HG03342 (cell line): ENCODE measurements at regions not wholly inside any gene's neighbourhood (a gene's known extent, or its start where the extent isn't known, plus 50 kb on each side); places are given as distances from the start of the nearest gene placed in this dataset.
A peak's percentile ranks its signal among the peaks of the same experiment; 100 is the strongest.

Source experiments
- ATAC-seq: cut with Tn5 transposase; IDR thresholded peaks from one replicate; pipeline ENCODE4 v1.9.1; 2021; ENCODE audit warnings: mild to moderate bottlenecking, moderate library complexity; ENCODE audit not compliant: unreplicated experiment

DNA sequence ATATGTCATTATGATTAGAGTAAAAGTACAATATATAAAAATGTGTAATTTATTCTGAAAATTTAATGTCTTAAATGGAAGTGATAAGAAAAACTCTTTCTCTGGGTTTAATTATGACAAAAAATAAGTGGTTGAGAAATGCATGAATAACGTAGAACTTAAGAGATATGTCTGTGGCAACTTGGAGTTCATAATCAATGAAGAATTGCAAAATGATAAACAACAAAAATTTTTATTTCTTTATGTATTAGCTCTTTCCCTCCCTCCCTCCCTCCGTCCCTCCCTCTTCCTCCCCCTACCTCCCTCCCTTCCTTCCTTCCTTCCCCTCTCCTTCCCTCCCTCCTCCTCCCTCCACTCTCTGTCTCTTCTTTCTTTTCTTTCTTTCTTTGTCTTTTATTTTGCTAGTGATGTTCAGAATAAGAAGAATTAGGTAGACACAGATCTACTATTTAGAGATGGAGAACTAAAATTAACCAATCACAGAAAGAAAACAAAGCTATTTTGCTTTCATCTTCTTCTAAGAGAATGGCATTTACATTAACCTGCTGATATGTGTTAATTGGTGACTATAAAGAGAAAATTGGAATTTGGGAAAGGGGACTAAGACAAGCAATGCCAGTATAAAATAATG lies 96.3 kb upstream of the PDC start:
- no peak for ATAC-seq

DNA sequence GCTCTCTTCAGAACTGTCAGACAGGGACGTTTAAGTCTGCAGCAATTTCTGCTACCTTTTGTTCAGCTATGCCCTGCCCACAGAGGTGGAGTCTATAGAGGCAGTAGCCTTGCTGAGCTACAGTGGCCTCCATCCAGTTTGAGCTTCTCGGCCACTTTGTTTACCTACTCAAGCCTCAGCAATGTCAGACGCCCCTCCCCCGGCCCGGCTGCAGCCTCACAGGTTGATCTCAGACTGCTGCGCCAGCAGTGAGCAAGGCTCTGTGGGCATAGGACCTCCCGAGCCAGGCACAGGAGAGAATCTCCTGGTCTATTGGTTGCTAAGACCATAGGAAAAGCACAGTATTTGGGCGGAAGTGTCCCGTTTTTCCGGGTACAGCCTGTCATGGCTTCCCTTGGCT lies 89.9 kb upstream of the PDC start:
- no peak for ATAC-seq

DNA sequence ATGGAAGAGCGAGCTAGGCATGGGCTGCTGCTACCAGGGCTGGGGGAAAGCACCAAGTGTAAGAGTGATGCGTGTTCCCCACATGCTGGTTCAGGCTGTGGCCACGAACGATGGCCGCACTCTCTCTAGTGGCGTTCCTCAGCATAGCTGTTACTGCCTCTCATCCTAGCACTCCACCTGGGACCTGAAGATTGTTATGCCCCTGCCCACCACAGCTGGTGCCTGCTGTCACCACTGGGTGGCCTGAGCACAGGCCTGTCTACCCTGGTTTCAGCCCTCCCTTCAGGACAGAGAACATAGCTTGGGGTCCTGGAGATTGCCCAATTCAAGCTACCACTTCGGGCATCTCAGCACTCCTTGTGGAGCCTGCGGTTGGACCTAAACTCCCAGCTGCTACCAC lies 80.1 kb upstream of the PDC start:
- ATAC-seq, result no peak

DNA sequence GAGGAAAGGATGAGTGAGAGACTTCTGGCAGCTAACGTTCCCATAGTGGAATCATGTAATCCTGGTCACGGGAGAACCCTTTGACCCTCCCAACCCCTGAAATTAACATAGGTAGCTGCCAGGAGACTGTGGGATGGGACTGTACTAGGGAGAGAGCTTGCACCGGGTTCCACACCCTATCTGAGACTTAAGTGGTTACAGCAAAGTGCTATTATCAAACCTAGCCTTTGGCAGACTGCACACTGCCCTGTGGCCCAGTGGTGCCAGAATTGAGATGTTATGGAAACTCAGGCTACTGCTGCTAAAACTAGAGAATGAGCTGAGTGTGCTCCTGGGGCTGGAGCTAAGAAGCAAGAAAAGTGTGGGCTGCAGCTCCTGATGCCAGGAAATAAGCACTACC lies 79.6 kb upstream of the PDC start:
- ATAC-seq, result no peak

DNA sequence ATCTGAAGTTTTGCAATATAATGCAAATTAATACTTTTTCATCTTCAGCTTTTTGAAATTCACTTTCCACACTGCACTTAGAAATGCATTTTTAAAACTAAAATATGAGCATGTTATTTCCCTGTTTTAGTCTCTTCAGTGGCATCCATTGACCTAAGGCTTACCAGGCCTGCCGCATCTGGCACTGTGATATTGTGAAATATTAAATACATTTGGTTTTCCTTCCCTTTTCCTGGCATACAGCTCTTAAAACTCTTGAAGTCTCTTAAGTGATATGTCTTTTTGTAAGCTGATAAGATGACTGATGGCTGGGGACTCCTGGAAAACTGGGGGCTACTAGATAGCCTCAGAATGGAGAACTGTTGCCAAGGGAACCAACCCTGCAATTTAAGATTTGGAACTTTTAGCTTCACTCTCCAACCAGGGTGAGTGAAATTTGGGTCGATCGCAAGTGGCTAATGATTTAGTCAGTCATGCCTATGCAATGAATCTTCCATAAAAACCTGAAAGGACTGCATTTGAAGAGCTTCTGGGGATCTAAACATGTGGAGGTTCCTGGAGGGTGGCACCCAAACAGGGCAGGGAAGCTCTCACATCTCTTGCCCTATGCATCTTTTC lies 75.5 kb upstream of the PDC start:
- ATAC-seq, result no peak

DNA sequence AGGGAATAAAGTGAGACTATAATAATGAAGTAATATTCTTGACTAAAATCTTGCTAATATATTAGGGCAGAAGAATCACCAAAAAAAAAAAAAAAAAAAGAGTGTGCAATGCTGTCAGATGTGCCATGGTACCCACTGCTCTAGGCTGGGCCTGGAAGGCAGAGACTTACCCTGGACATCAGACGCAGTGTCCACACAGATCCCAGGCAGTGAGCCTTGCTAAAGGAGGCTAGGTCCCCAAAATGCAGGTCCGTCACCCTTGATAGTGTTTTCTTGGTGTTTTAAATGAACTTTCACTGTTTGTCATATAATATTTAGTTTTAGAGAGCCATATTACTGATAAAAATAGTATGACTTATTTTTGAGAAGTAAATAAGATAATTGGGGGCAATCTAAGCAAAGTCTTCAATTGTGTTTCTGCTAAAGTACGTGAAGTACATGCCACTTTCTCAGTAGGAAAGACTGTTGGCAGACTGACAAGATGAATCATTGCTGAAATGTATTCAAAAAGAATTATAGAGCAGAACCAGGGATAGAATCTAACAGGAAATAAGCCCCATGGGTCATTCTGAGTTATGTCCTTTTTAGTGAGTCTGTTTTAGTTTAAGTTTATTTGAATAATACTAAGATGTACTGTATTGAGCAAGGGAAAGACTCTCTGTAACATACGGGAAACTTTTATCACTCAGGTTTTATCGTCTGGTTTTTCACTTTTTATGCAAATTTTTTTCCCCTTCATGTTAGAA lies 74.6 kb upstream of the PDC start:
- no peak for ATAC-seq

DNA sequence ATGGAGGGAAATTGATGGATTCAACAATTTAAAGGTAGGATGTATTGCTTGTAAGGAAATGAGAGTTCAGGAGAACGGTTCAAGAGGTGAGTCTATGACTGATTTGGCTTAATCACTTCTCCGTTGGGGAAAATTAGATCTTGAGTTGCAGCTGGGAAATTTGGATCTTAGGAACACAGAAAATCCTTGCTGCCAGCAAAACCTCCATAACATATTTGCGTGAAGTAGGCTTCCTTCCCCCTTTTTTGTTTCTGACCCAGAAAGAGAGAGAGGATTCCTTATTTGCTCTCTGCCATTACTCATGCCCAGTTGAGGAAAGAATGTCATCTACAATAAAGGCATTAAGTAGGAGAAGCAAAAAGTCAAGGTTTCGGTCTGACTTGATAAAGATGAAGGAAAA lies 73.5 kb upstream of the PDC start:
- no peak for ATAC-seq

DNA sequence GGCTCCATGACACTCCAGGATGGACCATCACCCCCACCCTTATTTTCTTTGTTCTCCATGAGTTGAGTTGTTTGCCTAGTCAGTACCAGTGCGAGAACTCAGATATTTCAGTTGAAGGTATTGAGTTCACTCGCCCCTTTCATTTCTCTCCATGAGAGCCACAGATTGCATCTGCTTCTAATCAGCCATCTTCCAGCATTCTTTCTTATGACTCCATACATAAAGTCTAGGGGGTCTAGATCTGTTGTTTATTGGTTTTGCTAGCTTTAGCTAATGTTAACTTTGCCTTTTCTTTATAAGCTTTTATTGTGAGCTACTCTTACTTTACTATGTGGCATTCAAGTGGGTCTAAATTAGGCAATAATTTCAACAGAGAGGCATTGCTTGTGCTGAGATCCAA lies 71.6 kb upstream of the PDC start:
- ATAC-seq, result no peak

DNA sequence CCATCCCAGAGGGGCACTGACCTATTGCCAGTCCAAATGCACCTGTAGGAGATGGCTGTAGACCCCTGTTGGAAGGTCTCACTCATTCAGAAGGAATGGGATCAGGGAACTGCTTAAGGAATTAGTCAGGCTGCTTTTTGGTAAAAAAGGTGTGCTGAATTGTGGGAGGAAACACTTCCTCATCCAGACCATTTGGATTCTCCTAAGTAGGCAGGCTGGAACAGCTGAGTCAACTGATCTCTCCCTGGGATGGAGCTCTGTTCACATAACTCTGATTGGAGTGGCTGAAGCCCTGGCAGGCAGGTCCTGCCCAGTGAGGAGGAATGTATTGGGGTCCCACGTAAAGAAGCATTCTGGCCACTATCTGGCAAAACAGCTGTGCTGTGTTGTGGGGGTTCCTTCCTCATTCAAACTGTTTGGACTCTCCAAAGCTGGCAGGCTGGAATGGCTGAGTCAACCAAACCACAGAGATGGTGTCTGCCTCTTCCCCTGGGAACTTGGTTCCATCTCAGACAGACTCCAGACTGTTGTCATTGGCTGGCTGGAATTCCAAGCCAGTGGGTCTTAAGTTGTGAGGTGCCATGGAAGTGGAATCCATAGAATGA lies 70.7 kb upstream of the PDC start:
- ATAC-seq, result no peak

DNA sequence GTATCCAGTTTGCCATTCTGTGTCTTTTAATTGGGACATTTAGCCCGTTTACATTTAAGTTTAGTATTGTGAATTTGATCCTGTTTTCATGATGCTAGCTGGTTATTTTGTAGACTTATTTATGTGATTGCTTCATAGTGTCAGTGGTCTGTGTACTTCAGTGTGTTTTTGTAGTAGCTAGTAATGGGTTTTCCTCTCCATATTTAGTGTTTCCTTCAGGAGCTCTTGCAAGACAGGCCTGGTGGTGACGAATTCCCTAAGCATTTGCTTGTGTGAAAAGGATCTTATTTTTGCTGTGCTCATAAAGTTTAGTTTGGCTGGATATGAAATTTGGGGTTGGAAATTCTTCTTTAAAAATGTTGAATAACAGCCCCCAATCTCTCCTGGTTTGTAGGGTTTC lies 69.2 kb upstream of the PDC start:
- ATAC-seq, result no peak

DNA sequence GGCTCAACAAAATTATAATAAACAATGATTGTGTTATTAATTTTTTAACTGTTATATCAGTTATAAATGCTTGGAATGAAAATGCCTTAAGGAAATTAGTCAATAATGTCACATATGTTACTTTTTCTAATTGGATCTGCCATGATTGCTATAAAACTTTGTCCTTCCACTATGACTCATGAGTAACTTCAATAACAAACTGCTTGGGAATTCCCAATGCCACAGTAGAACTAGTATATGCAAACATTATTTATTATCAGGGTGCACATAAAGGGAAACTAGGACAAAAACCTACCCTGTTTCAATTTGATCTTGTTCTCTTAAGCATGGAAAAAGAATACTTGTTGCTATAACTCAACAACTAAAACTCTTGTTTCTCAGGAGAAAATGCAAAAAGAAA lies 59.1 kb upstream of the PDC start:
- no peak for ATAC-seq

DNA sequence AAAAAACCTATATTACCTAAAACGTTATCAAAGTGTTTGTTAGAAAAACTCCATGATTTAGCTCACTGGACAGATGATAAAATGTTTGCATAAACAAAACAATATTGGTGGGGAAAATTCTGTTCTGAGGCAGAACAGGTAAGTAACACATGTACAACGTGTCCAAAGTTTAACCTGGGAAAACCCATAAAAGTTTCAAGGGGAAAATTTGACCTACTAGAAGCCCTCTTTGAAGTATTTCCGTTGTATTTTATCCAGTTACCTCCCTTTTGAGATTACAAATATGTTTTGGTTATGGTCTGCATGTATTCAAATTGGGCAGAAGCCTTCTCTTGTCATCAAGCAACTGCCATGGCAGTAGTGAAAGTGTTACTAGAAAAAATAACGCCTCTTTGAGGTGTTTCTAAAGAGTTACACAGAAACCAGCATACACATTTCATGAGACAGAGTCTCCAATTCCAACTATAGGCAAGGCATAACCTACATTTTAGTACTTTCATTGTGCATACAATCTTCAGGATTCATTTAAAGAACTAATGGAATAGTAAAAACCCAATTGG lies 58.0 kb upstream of the PDC start:
- ATAC-seq, result peak; percentile 77

DNA sequence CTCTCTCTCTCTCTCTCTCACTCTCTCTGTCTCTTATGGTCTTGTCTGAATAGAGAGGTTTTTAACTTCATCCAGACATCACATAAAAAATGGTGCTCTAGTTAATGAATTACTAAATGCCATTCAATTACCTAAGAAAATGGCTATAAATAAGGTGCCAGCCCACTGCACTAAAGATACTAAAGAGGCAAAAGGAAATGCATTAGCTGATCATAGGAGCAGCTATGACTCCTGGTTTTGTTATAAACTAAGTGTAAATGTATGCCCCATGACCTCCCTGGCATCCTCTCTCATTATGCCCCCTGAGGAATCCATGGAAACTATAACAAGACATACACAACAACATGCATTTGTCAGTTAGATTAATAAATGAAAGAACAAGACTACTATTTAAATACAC lies 57.5 kb upstream of the PDC start:
- ATAC-seq, result no peak

DNA sequence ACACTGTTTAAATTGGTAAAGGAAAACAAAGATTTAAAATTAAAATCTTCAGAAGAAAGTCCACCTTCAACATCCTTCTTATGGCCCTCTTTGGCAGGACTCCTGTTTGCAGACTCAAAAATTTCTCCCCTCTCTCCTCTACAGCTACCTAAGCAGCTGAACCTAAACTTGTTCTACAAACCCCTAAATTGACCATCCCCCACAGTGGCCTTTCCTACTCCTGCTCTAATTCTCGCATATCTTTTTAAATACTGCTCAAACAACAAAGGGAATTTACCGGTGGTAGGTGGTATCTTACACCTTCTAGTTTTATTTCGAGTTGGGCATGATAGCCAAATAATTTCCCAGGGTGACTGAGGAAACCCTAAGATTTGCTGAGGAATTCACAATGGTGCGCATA lies 53.5 kb upstream of the PDC start:
- ATAC-seq, result no peak

DNA sequence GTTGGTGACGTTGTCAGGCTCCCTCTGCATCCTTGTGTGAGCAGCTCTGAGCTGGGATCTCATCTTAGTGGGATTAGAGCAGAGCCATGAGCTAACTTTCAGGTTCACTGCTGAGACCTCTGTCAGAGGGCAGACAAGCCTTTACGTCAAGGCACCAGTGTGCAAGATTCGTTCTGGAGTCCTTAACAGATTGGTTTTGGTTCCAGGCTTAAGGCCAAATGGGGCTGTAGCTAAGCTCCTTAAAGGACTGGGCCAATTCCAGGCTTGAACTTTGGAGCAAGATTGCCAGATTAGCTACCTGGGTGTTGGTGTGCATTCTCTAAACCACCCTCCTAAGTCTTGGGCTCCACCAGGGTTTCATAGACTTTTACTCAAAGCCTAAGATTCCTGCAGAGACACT lies 52.6 kb upstream of the PDC start:
- no peak for ATAC-seq

DNA sequence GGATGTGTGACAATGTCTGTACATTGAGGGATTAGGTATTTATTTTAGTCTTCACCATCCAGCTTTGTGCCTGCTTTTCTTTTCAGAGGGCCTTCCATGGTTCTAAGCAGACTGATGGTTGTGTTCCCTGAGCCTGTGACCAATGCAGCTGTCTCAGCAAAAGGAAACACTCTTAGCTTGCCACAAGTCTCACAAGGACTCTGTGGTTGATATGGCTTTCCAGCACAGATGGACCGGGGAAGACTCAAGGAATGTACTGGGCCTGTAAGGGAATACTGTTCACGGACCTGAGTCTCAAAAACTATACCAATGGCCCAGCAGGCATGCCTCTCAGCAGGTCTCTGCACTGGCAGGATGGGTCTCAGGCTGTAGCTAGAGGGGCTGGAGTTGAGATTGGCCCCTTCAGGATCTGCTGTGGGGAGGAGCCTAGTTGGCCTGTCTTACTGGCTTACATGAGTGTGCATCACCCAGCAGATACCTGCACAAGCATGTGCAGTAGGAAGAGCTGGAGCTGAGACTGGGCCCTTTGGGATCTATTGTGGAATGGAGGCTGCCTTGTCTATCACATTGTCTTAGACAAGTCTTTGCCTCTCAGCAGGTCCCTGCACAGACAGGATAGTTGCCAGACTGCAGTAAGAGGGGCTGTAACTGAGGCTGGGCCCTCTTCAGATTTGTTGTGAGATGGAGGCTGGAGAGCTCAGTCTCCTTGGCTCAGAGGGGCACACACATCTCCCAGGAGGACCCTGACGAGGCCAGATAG lies 52.0 kb upstream of the PDC start:
- ATAC-seq, result no peak

DNA sequence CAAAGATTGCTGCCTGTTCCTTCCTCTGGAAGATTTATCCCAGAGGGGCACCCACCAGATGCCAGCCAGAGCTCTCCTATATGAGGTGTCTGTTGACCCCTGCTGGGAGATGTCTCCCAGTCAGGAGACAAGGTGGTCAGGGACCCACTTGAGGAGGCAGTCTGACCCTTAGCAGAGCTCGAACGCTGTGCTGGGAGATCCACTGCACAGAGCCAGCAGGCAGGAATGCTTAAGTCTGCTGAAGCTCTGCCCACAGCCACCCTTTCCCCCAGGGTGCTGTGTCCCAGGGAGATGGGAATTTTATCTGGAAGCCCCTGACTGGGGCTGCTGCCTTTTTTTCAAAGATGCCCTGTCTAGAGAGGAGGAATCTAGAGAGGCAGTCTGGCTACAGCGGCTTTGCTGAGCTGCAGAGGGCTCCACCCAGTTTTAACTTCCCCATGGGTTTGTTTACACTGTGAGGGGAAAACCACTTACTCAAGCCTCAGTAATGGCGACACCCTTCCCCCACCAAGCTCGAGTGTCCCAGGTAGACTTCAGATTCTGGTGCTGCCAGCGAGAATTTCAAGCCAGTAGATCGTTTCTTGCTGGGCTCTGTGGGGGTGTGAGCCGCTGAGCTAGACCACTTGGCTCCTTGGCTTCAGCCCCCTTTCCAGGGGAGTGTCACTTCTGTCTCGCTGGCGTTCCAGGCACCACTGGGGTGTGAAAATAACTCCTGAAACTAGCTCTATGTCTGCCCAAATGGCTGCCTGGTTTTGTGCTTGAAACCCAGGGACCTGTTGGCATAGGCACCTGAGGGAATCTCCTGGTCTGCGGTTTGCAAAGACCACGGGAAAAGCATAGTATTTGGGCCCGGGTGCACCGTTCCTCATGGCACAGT lies 51.1 kb upstream of the PDC start:
- peak; percentile 89 for ATAC-seq
